ENCODE measurements at regions not wholly inside any gene's neighbourhood (a gene's known extent, or its start where the extent isn't known, plus 50 kb on each side); places are given as distances from the start of the nearest gene placed in this dataset.

GRCh38 chr16:6308176-6308575 lies 1024.5 kb upstream of the RBFOX1 start:
- Mint-ChIP-seq H3K27ac (no peak overlapping the region), H3K9me3 (no peaks in the 10 kb centered on the region), H3K4me1 (no peaks in the 10 kb centered on the region), H3K4me3 (no peak overlapping the region), H3K27me3 (no peaks in the 10 kb centered on the region), H3K36me3 (no peaks in the 10 kb centered on the region)
- ATAC-seq (ENCODE audit: low read depth) (no peak), DNase-seq (ENCODE audit: low spot score in 2 of 2) (no peak)

GRCh38 chr16:6300523-6300922 lies 1032.1 kb upstream of the RBFOX1 start:
- Mint-ChIP-seq H3K27me3 (no peaks in the 10 kb centered on the region), H3K4me1 (no peaks in the 10 kb centered on the region), H3K27ac (no peak overlapping the region), H3K4me3 (no peak overlapping the region), H3K36me3 (no peaks in the 10 kb centered on the region), H3K9me3 (peaks cover 7% of the 10 kb centered on the region)
- DNase-seq (ENCODE audit: low spot score in 2 of 2) (no peak), ATAC-seq (ENCODE audit: low read depth) (no peak)

GRCh38 chr16:6297666-6298410 lies 1034.8 kb upstream of the RBFOX1 start:
- no peaks in the 10 kb centered on the region for H3K4me1 Mint-ChIP-seq
- H3K36me3 Mint-ChIP-seq = no peaks in the 10 kb centered on the region
- H3K27ac Mint-ChIP-seq = no peak overlapping the region
- DNase-seq (ENCODE audit: low spot score in 2 of 2) (no peak), ATAC-seq (ENCODE audit: low read depth) (no peak)
- no peaks in the 10 kb centered on the region for H3K27me3 Mint-ChIP-seq
- H3K4me3 Mint-ChIP-seq = no peak overlapping the region
- H3K9me3 Mint-ChIP-seq = peaks cover 10% of the 10 kb centered on the region

- peaks cover 8% of the 10 kb centered on the region for H3K9me3 Mint-ChIP-seq
- no peak overlapping the region for H3K4me3 Mint-ChIP-seq
- DNase-seq (ENCODE audit: low spot score in 2 of 2) = no peak
- H3K27me3 Mint-ChIP-seq = no peaks in the 10 kb centered on the region
- no peaks in the 10 kb centered on the region for H3K4me1 Mint-ChIP-seq
- H3K36me3 Mint-ChIP-seq = no peaks in the 10 kb centered on the region
- no peak for ATAC-seq (ENCODE audit: low read depth)
- H3K27ac Mint-ChIP-seq = no peak overlapping the region
Observed at GRCh38 chr16:6286176-6286575, 1046.5 kb upstream of the RBFOX1 start.

- no peak for ATAC-seq (ENCODE audit: low read depth)
- H3K4me1 Mint-ChIP-seq = no peaks in the 10 kb centered on the region
- H3K36me3 Mint-ChIP-seq = no peaks in the 10 kb centered on the region
- H3K27ac Mint-ChIP-seq = no peak overlapping the region
- no peak for DNase-seq (ENCODE audit: low spot score in 2 of 2)
- no peaks in the 10 kb centered on the region for H3K27me3 Mint-ChIP-seq
- no peak overlapping the region for H3K4me3 Mint-ChIP-seq
- H3K9me3 Mint-ChIP-seq = peaks cover 5% of the 10 kb centered on the region
Observed at GRCh38 chr16:6284731-6285130, 1047.9 kb upstream of the RBFOX1 start.

GRCh38 chr16:6281994-6282393 lies 1050.7 kb upstream of the RBFOX1 start:
- Mint-ChIP-seq H3K9me3 (peaks cover 3% of the 10 kb centered on the region), H3K36me3 (no peaks in the 10 kb centered on the region), H3K4me1 (no peaks in the 10 kb centered on the region), H3K27me3 (no peaks in the 10 kb centered on the region), H3K27ac (no peak overlapping the region), H3K4me3 (no peak overlapping the region)
- ATAC-seq (ENCODE audit: low read depth) = no peak
- no peak for DNase-seq (ENCODE audit: low spot score in 2 of 2)

GRCh38 chr16:6281274-6281673 lies 1051.4 kb upstream of the RBFOX1 start:
- H3K9me3 Mint-ChIP-seq = peaks cover 3% of the 10 kb centered on the region

GRCh38 chr16:6280055-6280454 lies 1052.6 kb upstream of the RBFOX1 start:
- H3K4me1 Mint-ChIP-seq = no peaks in the 10 kb centered on the region
- H3K27me3 Mint-ChIP-seq = no peaks in the 10 kb centered on the region
- peaks cover 3% of the 10 kb centered on the region for H3K9me3 Mint-ChIP-seq
- DNase-seq (ENCODE audit: low spot score in 2 of 2) (no peak), ATAC-seq (ENCODE audit: low read depth) (no peak)
- H3K27ac Mint-ChIP-seq = no peak overlapping the region
- H3K4me3 Mint-ChIP-seq = no peak overlapping the region
- no peaks in the 10 kb centered on the region for H3K36me3 Mint-ChIP-seq

More at GRCh38 chr16:6281274-6281673, 1051.4 kb upstream of the RBFOX1 start:
- Mint-ChIP-seq H3K27me3 (no peaks in the 10 kb centered on the region), H3K4me3 (no peak overlapping the region), H3K4me1 (no peaks in the 10 kb centered on the region), H3K36me3 (no peaks in the 10 kb centered on the region), H3K27ac (no peak overlapping the region)
- DNase-seq (ENCODE audit: low spot score in 2 of 2) (no peak), ATAC-seq (ENCODE audit: low read depth) (no peak)

- no peak overlapping the region for H3K4me3 Mint-ChIP-seq
- H3K27ac Mint-ChIP-seq = no peak overlapping the region
- H3K36me3 Mint-ChIP-seq = no peaks in the 10 kb centered on the region
- peaks cover 3% of the 10 kb centered on the region for H3K9me3 Mint-ChIP-seq
- no peak for ATAC-seq (ENCODE audit: low read depth)
- no peak for DNase-seq (ENCODE audit: low spot score in 2 of 2)
- no peaks in the 10 kb centered on the region for H3K27me3 Mint-ChIP-seq
- H3K4me1 Mint-ChIP-seq = no peaks in the 10 kb centered on the region
Observed at GRCh38 chr16:6279286-6279685, 1053.4 kb upstream of the RBFOX1 start.

- H3K9me3 Mint-ChIP-seq = peaks cover 4% of the 10 kb centered on the region
Observed at GRCh38 chr16:6274351-6274750, 1058.3 kb upstream of the RBFOX1 start.

GRCh38 chr16:6267682-6268081 lies 1065.0 kb upstream of the RBFOX1 start:
- no peak for ATAC-seq (ENCODE audit: low read depth)
- Mint-ChIP-seq H3K4me3 (no peak overlapping the region), H3K36me3 (no peaks in the 10 kb centered on the region), H3K9me3 (peaks cover 8% of the 10 kb centered on the region), H3K4me1 (no peaks in the 10 kb centered on the region), H3K27me3 (no peaks in the 10 kb centered on the region), H3K27ac (no peak overlapping the region)
- no peak for DNase-seq (ENCODE audit: low spot score in 2 of 2)

More at GRCh38 chr16:6274351-6274750, 1058.3 kb upstream of the RBFOX1 start:
- no peak overlapping the region for H3K27ac Mint-ChIP-seq
- no peak for ATAC-seq (ENCODE audit: low read depth)
- no peaks in the 10 kb centered on the region for H3K36me3 Mint-ChIP-seq
- no peaks in the 10 kb centered on the region for H3K27me3 Mint-ChIP-seq
- no peaks in the 10 kb centered on the region for H3K4me1 Mint-ChIP-seq
- no peak overlapping the region for H3K4me3 Mint-ChIP-seq
- DNase-seq (ENCODE audit: low spot score in 2 of 2) = no peak

GRCh38 chr16:6266703-6267102 lies 1065.9 kb upstream of the RBFOX1 start:
- DNase-seq (ENCODE audit: low spot score in 2 of 2) (no peak), ATAC-seq (ENCODE audit: low read depth) (no peak)
- H3K4me1 Mint-ChIP-seq = no peaks in the 10 kb centered on the region
- H3K9me3 Mint-ChIP-seq = peaks cover 8% of the 10 kb centered on the region
- no peaks in the 10 kb centered on the region for H3K27me3 Mint-ChIP-seq
- H3K36me3 Mint-ChIP-seq = no peaks in the 10 kb centered on the region
- H3K4me3 Mint-ChIP-seq = no peak overlapping the region
- no peak overlapping the region for H3K27ac Mint-ChIP-seq

- Mint-ChIP-seq H3K4me3 (no peak overlapping the region), H3K4me1 (no peaks in the 10 kb centered on the region), H3K9me3 (peaks cover 5% of the 10 kb centered on the region)
Observed at GRCh38 chr16:6265968-6266367, 1066.7 kb upstream of the RBFOX1 start.

GRCh38 chr16:6258056-6258455 lies 1074.6 kb upstream of the RBFOX1 start:
- DNase-seq (ENCODE audit: low spot score in 2 of 2) (no peak), ATAC-seq (ENCODE audit: low read depth) (no peak)
- Mint-ChIP-seq H3K27ac (no peak overlapping the region), H3K36me3 (no peaks in the 10 kb centered on the region), H3K4me3 (no peak overlapping the region), H3K4me1 (no peaks in the 10 kb centered on the region), H3K27me3 (no peaks in the 10 kb centered on the region), H3K9me3 (peaks cover 16% of the 10 kb centered on the region)

More at GRCh38 chr16:6265968-6266367, 1066.7 kb upstream of the RBFOX1 start:
- no peak for ATAC-seq (ENCODE audit: low read depth)
- Mint-ChIP-seq H3K27ac (no peak overlapping the region), H3K36me3 (no peaks in the 10 kb centered on the region), H3K27me3 (no peaks in the 10 kb centered on the region)
- DNase-seq (ENCODE audit: low spot score in 2 of 2) = no peak

- Mint-ChIP-seq H3K4me1 (no peaks in the 10 kb centered on the region), H3K27ac (no peak overlapping the region), H3K36me3 (no peaks in the 10 kb centered on the region), H3K9me3 (peaks cover 19% of the 10 kb centered on the region), H3K4me3 (no peak overlapping the region), H3K27me3 (no peaks in the 10 kb centered on the region)
- ATAC-seq (ENCODE audit: low read depth) = no peak
- DNase-seq (ENCODE audit: low spot score in 2 of 2) = no peak
Observed at GRCh38 chr16:6252541-6252940, 1080.1 kb upstream of the RBFOX1 start.

Measured in memory B cell (primary cell).